H9 (cell line): ENCODE measurements at regions not wholly inside any gene's neighbourhood (a gene's known extent, or its start where the extent isn't known, plus 50 kb on each side); places are given as distances from the start of the nearest gene placed in this dataset.

Source experiments
- DNase-seq: peaks from one replicate; pipeline ENCODE4 v3.0.0-alpha.2; 2017
- H2AFZ ChIP-seq: one replicate; pipeline ENCODE4 v1.6.1; 2013; ENCODE audit warnings: mild to moderate bottlenecking, low read length, control low read depth, moderate library complexity
- H2AK5ac ChIP-seq: 2 replicates; pipeline ENCODE4 v1.6.1; 2013; ENCODE audit warnings: low read length, control low read depth, mixed read lengths; ENCODE audit not compliant: insufficient read length
- H2BK120ac ChIP-seq: one replicate; pipeline ENCODE4 v1.6.1; 2013; ENCODE audit warnings: low read depth, mild to moderate bottlenecking, low read length, control low read depth, inconsistent platforms; ENCODE audit not compliant: poor library complexity, severe bottlenecking
- H2BK12ac ChIP-seq: 2 replicates; pipeline ENCODE4 v1.6.1; 2013; ENCODE audit warnings: low read length, control low read depth, mixed read lengths, low read depth; ENCODE audit not compliant: insufficient read length
- H2BK15ac ChIP-seq: 2 replicates; pipeline ENCODE4 v1.6.1; 2013; ENCODE audit warnings: low read depth, low read length, control low read depth
- H2BK20ac ChIP-seq: one replicate; pipeline ENCODE4 v1.6.1; 2013; ENCODE audit warnings: low read depth, mild to moderate bottlenecking, low read length, control low read depth, inconsistent platforms; ENCODE audit not compliant: poor library complexity, severe bottlenecking
- H2BK5ac ChIP-seq: 2 replicates; pipeline ENCODE4 v1.6.1; 2013; ENCODE audit warnings: low read length, control low read depth, mixed read lengths; ENCODE audit not compliant: insufficient read length
- H3K14ac ChIP-seq: 2 replicates; pipeline ENCODE4 v1.6.1; 2013; ENCODE audit warnings: low read length, control low read depth; ENCODE audit not compliant: insufficient read depth
- H3K18ac ChIP-seq: 2 replicates; pipeline ENCODE4 v1.6.1; 2013; ENCODE audit warnings: low read depth, mild to moderate bottlenecking, mixed read lengths, low read length, control low read depth; ENCODE audit not compliant: insufficient read length
- H3K23ac ChIP-seq: 2 replicates; pipeline ENCODE4 v1.6.1; 2013; ENCODE audit warnings: low read length, control low read depth, mixed read lengths, low read depth; ENCODE audit not compliant: insufficient read length
- H3K23me2 ChIP-seq: 2 replicates; pipeline ENCODE4 v1.6.1; 2013; ENCODE audit warnings: low read depth, mild to moderate bottlenecking, mixed read lengths, low read length, control low read depth; ENCODE audit not compliant: insufficient read length, poor library complexity, severe bottlenecking
- H3K27ac ChIP-seq: 2 replicates; pipeline ENCODE4 v1.5.1; 2013; ENCODE audit warnings: low read length, control low read depth, mixed read lengths, low read depth; ENCODE audit not compliant: insufficient read length
- H3K27me3 ChIP-seq: 2 replicates; pipeline ENCODE4 v1.6.1; 2013; ENCODE audit warnings: low read length, control low read depth, inconsistent platforms; ENCODE audit not compliant: insufficient read depth
- H3K4ac ChIP-seq: 2 replicates; pipeline ENCODE4 v1.6.1; 2013; ENCODE audit warnings: low read depth, mild to moderate bottlenecking, control low read depth, inconsistent platforms, low read length, moderate library complexity
- H3K4me1 ChIP-seq: 2 replicates; pipeline ENCODE4 v1.6.1; 2013; ENCODE audit warnings: low read length, control low read depth, inconsistent platforms; ENCODE audit not compliant: insufficient read depth
- H3K4me2 ChIP-seq: 2 replicates; pipeline ENCODE4 v1.6.1; 2013; ENCODE audit warnings: low read length, control low read depth, mixed read lengths; ENCODE audit not compliant: insufficient read length, insufficient read depth
- H3K56ac ChIP-seq: 2 replicates; pipeline ENCODE4 v1.6.1; 2013; ENCODE audit warnings: low read depth, mild to moderate bottlenecking, mixed read lengths, low read length, control low read depth; ENCODE audit not compliant: insufficient read length
- H3K79me1 ChIP-seq: 2 replicates; pipeline ENCODE4 v1.6.1; 2013; ENCODE audit warnings: low read depth, mild to moderate bottlenecking, moderate library complexity, low read length, control low read depth, inconsistent platforms; ENCODE audit not compliant: insufficient read depth, poor library complexity, severe bottlenecking
- H3K79me2 ChIP-seq: 2 replicates; pipeline ENCODE4 v1.6.1; 2013; ENCODE audit warnings: low read length, control low read depth, inconsistent platforms; ENCODE audit not compliant: insufficient read depth
- H3K9ac ChIP-seq: 2 replicates; pipeline ENCODE4 v1.6.1; 2013; ENCODE audit warnings: low read length, control low read depth, mixed read lengths; ENCODE audit not compliant: insufficient read length; ENCODE audit errors: extremely low read depth
- H3K9me3 ChIP-seq: one replicate; pipeline ENCODE4 v1.6.1; 2013; ENCODE audit warnings: low read depth, low read length, inconsistent platforms; ENCODE audit not compliant: control insufficient read depth
- H3T11ph ChIP-seq: one replicate; pipeline ENCODE4 v1.6.1; 2013; ENCODE audit warnings: mild to moderate bottlenecking, low read length, control low read depth, inconsistent platforms
- H4K20me1 ChIP-seq: one replicate; pipeline ENCODE4 v1.6.1; 2013; ENCODE audit not compliant: control insufficient read depth, insufficient read length, insufficient read depth
- H4K5ac ChIP-seq: 2 replicates; pipeline ENCODE4 v1.6.1; 2013; ENCODE audit warnings: low read depth, mild to moderate bottlenecking, mixed read lengths, low read length, control low read depth; ENCODE audit not compliant: insufficient read length
- H4K8ac ChIP-seq: replicated peaks from 2 replicates; pipeline ENCODE4 v1.6.1; 2013; ENCODE audit warnings: low read length, control low read depth, mixed read lengths, low read depth; ENCODE audit not compliant: insufficient read length
- H4K91ac ChIP-seq: 2 replicates; pipeline ENCODE4 v1.6.1; 2013; ENCODE audit warnings: low read depth, mild to moderate bottlenecking, moderate library complexity, mixed read lengths, low read length, control low read depth; ENCODE audit not compliant: insufficient read length
- H3K27ac Mint-ChIP-seq, 3 experiments: 2 replicates in 2 of 3; 3 replicates in 1 of 3; pipeline ENCODE4 v1.8.0; 2020 to 2021; ENCODE audit warnings: mixed read lengths in 3 of 3, mild to moderate bottlenecking in 1 of 3, moderate library complexity in 1 of 3
- H3K27me3 Mint-ChIP-seq: 2 replicates; pipeline ENCODE4 v1.8.0; 2021; ENCODE audit warnings: low read depth, mild to moderate bottlenecking, moderate library complexity, mixed read lengths
- H3K36me3 Mint-ChIP-seq, 3 experiments: 2 replicates in 2 of 3; 3 replicates in 1 of 3; pipeline ENCODE4 v1.8.0; 2020 to 2021; ENCODE audit warnings: low read depth in 3 of 3, mixed read lengths in 3 of 3; ENCODE audit not compliant: insufficient read depth in 1 of 3
- H3K4me1 Mint-ChIP-seq, 2 experiments: 2 replicates each; pipeline ENCODE4 v1.8.0; 2020; ENCODE audit warnings: mixed read lengths in 2 of 2
- H3K4me3 Mint-ChIP-seq, 2 experiments: 2 replicates in 1 of 2; 3 replicates in 1 of 2; pipeline ENCODE4 v1.8.0; 2020 to 2021; ENCODE audit warnings: mild to moderate bottlenecking in 2 of 2, mixed read lengths in 2 of 2, moderate library complexity in 1 of 2
- H3K9me3 Mint-ChIP-seq, 2 experiments: 2 replicates in 1 of 2; 3 replicates in 1 of 2; pipeline ENCODE4 v1.8.0; 2020; ENCODE audit warnings: mild to moderate bottlenecking in 2 of 2, mixed read lengths in 2 of 2, moderate library complexity in 1 of 2
- CTCF ChIP-seq: fragments of 200-600 bp; sonication (generic); conservative IDR thresholded peaks from 3 replicates; pipeline ENCODE4 v1.8.0; 2021; ENCODE audit warnings: antibody characterized with exemption, mild to moderate bottlenecking
- WGBS: extraction: QIAGEN DNeasy Blood & Tissue Kit; methylation state at CpG from one replicate; pipeline ENCODE4 v1.1.7; 2013; ENCODE audit warnings: missing lambda C conversion rate, low lambda C conversion rate, mixed read lengths; ENCODE audit not compliant: insufficient read length; ENCODE audit errors: extremely low coverage; 5-methylcytosine and 5-hydroxymethylcytosine counted together

- TF ChIP-seq CTCF = no peak
- Histone ChIP-seq H2BK120ac (no peak overlapping the region), H3K9ac (no peak overlapping the region), H2BK20ac (no peak overlapping the region), H3K18ac (no peak overlapping the region), H4K5ac (no peak overlapping the region), H3K79me1 (no peaks in the 10 kb centered on the region), H4K91ac (no peak overlapping the region), H3K4ac (no peak overlapping the region), H2BK5ac (no peak overlapping the region), H3K9me3 (no peaks in the 10 kb centered on the region), H3K27me3 (no peaks in the 10 kb centered on the region), H3K27ac (no peak overlapping the region), H2BK12ac (no peak overlapping the region), H3K23me2 (no peaks in the 10 kb centered on the region), H4K8ac (no peak overlapping the region), H3K14ac (no peak overlapping the region), H3K4me1 (0 out of 2 replicates have a peak, but pooled peaks cover 2% of the 10 kb centered on the region), H3T11ph (no peak overlapping the region), H2AK5ac (no peak overlapping the region), H2BK15ac (no peak overlapping the region), H3K23ac (no peak overlapping the region), H4K20me1 (no peaks in the 10 kb centered on the region), H3K56ac (no peak overlapping the region), H3K4me2 (no peak overlapping the region), H2AFZ (no peak overlapping the region), H3K79me2 (no peaks in the 10 kb centered on the region)
- no peaks in the 10 kb centered on the region for H3K36me3 Mint-ChIP-seq
- WGBS = no CpG with 5 or more reads among the region's 4 CpGs
- peaks cover 15 to 22% of the 10 kb centered on the region in 2 experiments for H3K4me1 Mint-ChIP-seq
- no peak overlapping the region for H3K4me3 Mint-ChIP-seq
- no peak overlapping the region for H3K27ac Mint-ChIP-seq
- H3K9me3 Mint-ChIP-seq = no peaks in the 10 kb centered on the region
- no peak for DNase-seq
- peaks cover 10% of the 10 kb centered on the region for H3K27me3 Mint-ChIP-seq
These were observed 118.3 kb downstream of the WT1 start for GRCh38 chr11:32316858-32317642.
